Ishikawa (cell line): ENCODE measurements at regions not wholly inside any gene's neighbourhood (a gene's known extent, or its start where the extent isn't known, plus 50 kb on each side); places are given as distances from the start of the nearest gene placed in this dataset.

Experiments
- CEBPB ChIP-seq: IDR thresholded peaks from 2 replicates; pipeline ENCODE4 v1.6.1; 2012
- CREB1 ChIP-seq: IDR thresholded peaks from 2 replicates; pipeline ENCODE4 v1.6.1; 2012; ENCODE audit warnings: low read depth
- EGR1 ChIP-seq: IDR thresholded peaks from 2 replicates; pipeline ENCODE4 v1.6.1; 2012
- EP300 ChIP-seq: IDR thresholded peaks from 2 replicates; pipeline ENCODE4 v1.6.1; 2012; ENCODE audit warnings: borderline replicate concordance
- FOXM1 ChIP-seq: IDR thresholded peaks from 2 replicates; pipeline ENCODE4 v1.6.1; 2012; ENCODE audit warnings: low read depth, borderline replicate concordance
- MAX ChIP-seq: IDR thresholded peaks from 2 replicates; pipeline ENCODE4 v1.6.1; 2012
- NFIC ChIP-seq: IDR thresholded peaks from 2 replicates; pipeline ENCODE4 v1.6.1; 2012
- RAD21 ChIP-seq: IDR thresholded peaks from 2 replicates; pipeline ENCODE4 v1.6.1; 2012; ENCODE audit warnings: low read depth
- REST ChIP-seq: IDR thresholded peaks from 2 replicates; pipeline ENCODE4 v1.6.1; 2012; ENCODE audit warnings: low read depth, mild to moderate bottlenecking
- TAF1 ChIP-seq: IDR thresholded peaks from 2 replicates; pipeline ENCODE4 v1.6.1; 2012; ENCODE audit warnings: low read depth, mild to moderate bottlenecking
- TCF12 ChIP-seq: IDR thresholded peaks from 2 replicates; pipeline ENCODE4 v1.6.1; 2012; ENCODE audit warnings: low read depth
- TEAD4 ChIP-seq: IDR thresholded peaks from 2 replicates; pipeline ENCODE4 v1.6.1; 2012
- USF1 ChIP-seq: IDR thresholded peaks from 2 replicates; pipeline ENCODE4 v1.6.1; 2012
- YY1 ChIP-seq: IDR thresholded peaks from 2 replicates; pipeline ENCODE4 v1.6.1; 2012; ENCODE audit warnings: low read depth
- ZBTB7A ChIP-seq: IDR thresholded peaks from 2 replicates; pipeline ENCODE4 v1.6.1; 2012; ENCODE audit warnings: low read depth

DNA sequence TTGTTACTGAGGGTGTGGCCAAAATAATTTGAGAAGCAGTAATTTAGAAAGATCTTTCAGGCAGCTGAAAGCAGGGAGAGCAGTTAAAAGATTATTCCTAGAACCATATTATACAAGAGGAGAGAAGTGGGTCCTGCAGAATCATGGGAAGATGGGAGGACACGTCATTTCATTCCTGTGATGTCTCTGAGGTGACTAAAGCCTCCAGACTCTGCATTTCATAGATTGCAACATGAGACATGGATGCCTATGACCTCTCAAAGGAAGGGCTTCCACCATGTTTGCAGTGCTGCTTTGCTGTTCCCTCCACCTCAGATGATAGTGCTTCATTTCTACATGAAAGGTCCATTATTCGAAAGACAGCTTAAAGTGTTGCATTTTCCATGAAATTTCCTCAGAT, 788.4 kb downstream of the TSN start:
- no peak for TF ChIP-seq NFIC
- TF ChIP-seq CREB1: no peak
- no peak for TF ChIP-seq ZBTB7A
- TF ChIP-seq RAD21: no peak
- no peak for TF ChIP-seq TEAD4
- TF ChIP-seq EP300: no peak
- TF ChIP-seq FOXM1: no peak
- TF ChIP-seq CEBPB: no peak
- TF ChIP-seq REST: no peak
- TF ChIP-seq TCF12: no peak
- no peak for TF ChIP-seq YY1
- TF ChIP-seq USF1: no peak
- TF ChIP-seq MAX: no peak
- no peak for TF ChIP-seq EGR1
- no peak for TF ChIP-seq TAF1

GRCh38 chr2:122545821-122546220, 790.4 kb downstream of the TSN start:
- no peak for TF ChIP-seq REST
- no peak for TF ChIP-seq MAX
- no peak for TF ChIP-seq TCF12
- TF ChIP-seq RAD21: no peak
- no peak for TF ChIP-seq NFIC
- TF ChIP-seq CREB1: no peak
- no peak for TF ChIP-seq FOXM1
- no peak for TF ChIP-seq EGR1
- no peak for TF ChIP-seq CEBPB
- no peak for TF ChIP-seq YY1
- TF ChIP-seq TEAD4: no peak
- TF ChIP-seq EP300: no peak
- TF ChIP-seq USF1: no peak
- TF ChIP-seq ZBTB7A: no peak
- no peak for TF ChIP-seq TAF1

GRCh38 chr2:122562775-122563174, 807.3 kb downstream of the TSN start:
- TF ChIP-seq CREB1: no peak
- no peak for TF ChIP-seq CEBPB
- no peak for TF ChIP-seq REST
- TF ChIP-seq EP300: no peak
- TF ChIP-seq TCF12: no peak
- no peak for TF ChIP-seq RAD21
- TF ChIP-seq MAX: no peak
- no peak for TF ChIP-seq NFIC

- TF ChIP-seq USF1 (no peak), ZBTB7A (no peak), EGR1 (no peak), TEAD4 (no peak), FOXM1 (no peak), CEBPB (no peak), CREB1 (no peak), EP300 (no peak), MAX (no peak), TAF1 (no peak), TCF12 (no peak)
Observed at GRCh38 chr2:122563781-122564180, 808.3 kb downstream of the TSN start.
